OCI-LY1 (cell line): ENCODE measurements at regions not wholly inside any gene's neighbourhood (a gene's known extent, or its start where the extent isn't known, plus 50 kb on each side); places are given as distances from the start of the nearest gene placed in this dataset.
"Not testable (repeated sequence)": the region's sequence is repeated elsewhere in the genome, so short reads cannot be mapped to it uniquely, and the experiment has no call there.

Experiments used
- H2AFZ ChIP-seq: fragments of 200-600 bp; sonication (generic), shearing (Covaris generic); 2 replicates; pipeline ENCODE4 v1.6.0; 2014; ENCODE audit warnings: antibody characterized with exemption, mild to moderate bottlenecking, low read length
- H3F3A ChIP-seq: fragments of 200-600 bp; sonication (generic), shearing (Covaris generic); 2 replicates; pipeline ENCODE4 v1.6.0; 2014; ENCODE audit warnings: mild to moderate bottlenecking, antibody characterized with exemption, low read length, moderate library complexity; ENCODE audit not compliant: insufficient read depth
- H3K27ac ChIP-seq: fragments of 200-600 bp; sonication (generic); 2 replicates; pipeline ENCODE4 v1.5.1; 2014; ENCODE audit warnings: low read length, mixed run types, mild to moderate bottlenecking, low read depth; ENCODE audit not compliant: poor library complexity, severe bottlenecking
- H3K27me3 ChIP-seq: fragments of 200-600 bp; sonication (generic); 2 replicates; pipeline ENCODE4 v1.6.0; 2014; ENCODE audit warnings: antibody characterized with exemption, mild to moderate bottlenecking, low read length, moderate library complexity; ENCODE audit not compliant: insufficient read depth
- H3K36me3 ChIP-seq: fragments of 200-600 bp; sonication (generic); 2 replicates; pipeline ENCODE4 v1.6.1; 2014; ENCODE audit warnings: mild to moderate bottlenecking, antibody characterized with exemption, low read length, moderate library complexity, mixed read lengths; ENCODE audit not compliant: insufficient read depth
- H3K4me1 ChIP-seq: fragments of 200-600 bp; sonication (generic); 2 replicates; pipeline ENCODE4 v1.5.1; 2014; ENCODE audit warnings: mild to moderate bottlenecking, low read length, moderate library complexity; ENCODE audit not compliant: insufficient read depth, severe bottlenecking
- H3K4me2 ChIP-seq: fragments of 200-600 bp; sonication (generic), shearing (Covaris generic); 2 replicates; pipeline ENCODE4 v1.6.1; 2014; ENCODE audit warnings: low read length
- H3K4me3 ChIP-seq: fragments of 200-600 bp; sonication (generic); 2 replicates; pipeline ENCODE4 v1.5.1; 2014; ENCODE audit warnings: low read length, low read depth, mild to moderate bottlenecking, mixed read lengths; ENCODE audit not compliant: poor library complexity, severe bottlenecking
- H3K79me2 ChIP-seq: fragments of 200-600 bp; shearing (Covaris generic); 2 replicates; pipeline ENCODE4 v1.6.1; 2016; ENCODE audit warnings: mixed run types, low read length, mixed read lengths; ENCODE audit not compliant: insufficient read depth
- H3K9ac ChIP-seq: fragments of 200-600 bp; sonication (generic), shearing (Covaris generic); 2 replicates; pipeline ENCODE4 v1.6.1; 2014; ENCODE audit warnings: mild to moderate bottlenecking, low read length, mixed read lengths
- H3K9me2 ChIP-seq: fragments of 200-600 bp; sonication (generic), shearing (Covaris generic); 2 replicates; pipeline ENCODE4 v1.6.1; 2014; ENCODE audit warnings: low read depth, mild to moderate bottlenecking, low read length, mixed read lengths
- H3K9me3 ChIP-seq: fragments of 200-600 bp; shearing (Covaris generic); 2 replicates; pipeline ENCODE4 v1.6.1; 2014; ENCODE audit warnings: low read length, mixed read lengths
- H4K20me1 ChIP-seq: fragments of 200-600 bp; sonication (generic), shearing (Covaris generic); 2 replicates; pipeline ENCODE4 v1.6.0; 2016; ENCODE audit warnings: mild to moderate bottlenecking, low read length; ENCODE audit not compliant: insufficient read depth
- EZH2 ChIP-seq: fragments of 200-600 bp; sonication (generic), shearing (Covaris generic); IDR thresholded peaks from 2 replicates; pipeline ENCODE4 v1.8.0; 2017; ENCODE audit warnings: borderline replicate concordance, mixed run types, mild to moderate bottlenecking, antibody characterized with exemption, low read length, moderate library complexity, mixed read lengths
- TF ChIP-seq, protein P1 (sequence below): fragments of 200-600 bp; sonication (generic), shearing (Covaris generic); IDR thresholded peaks from 2 replicates; pipeline ENCODE4 v1.5.1; 2017; ENCODE audit warnings: mild to moderate bottlenecking, antibody characterized with exemption, low read length, moderate library complexity, mixed read lengths

DNA sequence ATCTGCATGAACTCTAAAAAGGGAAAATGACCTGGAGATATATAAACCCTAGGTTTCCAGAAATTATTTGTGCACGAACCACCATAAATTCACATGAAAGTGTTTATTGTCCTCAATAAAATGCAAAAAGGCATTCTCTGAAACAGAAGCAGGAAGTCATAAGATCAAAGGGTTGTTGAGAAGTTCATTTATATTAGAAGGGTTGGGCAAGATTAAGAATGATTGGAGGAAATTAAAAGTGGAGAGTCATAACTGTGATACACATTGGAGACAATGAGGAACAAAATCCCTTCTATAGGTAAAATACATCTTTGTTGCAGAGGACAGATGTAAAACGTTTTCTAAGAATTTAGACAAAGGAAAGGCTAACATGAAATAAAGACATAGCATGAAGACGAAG lies 476.8 kb downstream of the CBLN4 start:
- H3K9me3 ChIP-seq = no peaks in the 10 kb centered on the region
- no peak overlapping the region for H2AFZ ChIP-seq
- no peak overlapping the region for H3K4me2 ChIP-seq
- H3K9me2 ChIP-seq = no peaks in the 10 kb centered on the region
- no peak overlapping the region for H3K9ac ChIP-seq
- H3F3A ChIP-seq = no peaks in the 10 kb centered on the region
- H4K20me1 ChIP-seq = no peaks in the 10 kb centered on the region
- no peak overlapping the region for H3K4me3 ChIP-seq
- H3K36me3 ChIP-seq = no peaks in the 10 kb centered on the region
- no peaks in the 10 kb centered on the region for H3K27me3 ChIP-seq
- TF ChIP-seq EZH2 = no peak
- TF ChIP-seq, protein P1, sequence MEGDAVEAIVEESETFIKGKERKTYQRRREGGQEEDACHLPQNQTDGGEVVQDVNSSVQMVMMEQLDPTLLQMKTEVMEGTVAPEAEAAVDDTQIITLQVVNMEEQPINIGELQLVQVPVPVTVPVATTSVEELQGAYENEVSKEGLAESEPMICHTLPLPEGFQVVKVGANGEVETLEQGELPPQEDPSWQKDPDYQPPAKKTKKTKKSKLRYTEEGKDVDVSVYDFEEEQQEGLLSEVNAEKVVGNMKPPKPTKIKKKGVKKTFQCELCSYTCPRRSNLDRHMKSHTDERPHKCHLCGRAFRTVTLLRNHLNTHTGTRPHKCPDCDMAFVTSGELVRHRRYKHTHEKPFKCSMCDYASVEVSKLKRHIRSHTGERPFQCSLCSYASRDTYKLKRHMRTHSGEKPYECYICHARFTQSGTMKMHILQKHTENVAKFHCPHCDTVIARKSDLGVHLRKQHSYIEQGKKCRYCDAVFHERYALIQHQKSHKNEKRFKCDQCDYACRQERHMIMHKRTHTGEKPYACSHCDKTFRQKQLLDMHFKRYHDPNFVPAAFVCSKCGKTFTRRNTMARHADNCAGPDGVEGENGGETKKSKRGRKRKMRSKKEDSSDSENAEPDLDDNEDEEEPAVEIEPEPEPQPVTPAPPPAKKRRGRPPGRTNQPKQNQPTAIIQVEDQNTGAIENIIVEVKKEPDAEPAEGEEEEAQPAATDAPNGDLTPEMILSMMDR = no peak
- H3K79me2 ChIP-seq = no peaks in the 10 kb centered on the region
- H3K27ac ChIP-seq = no peak overlapping the region
- no peaks in the 10 kb centered on the region for H3K4me1 ChIP-seq

DNA sequence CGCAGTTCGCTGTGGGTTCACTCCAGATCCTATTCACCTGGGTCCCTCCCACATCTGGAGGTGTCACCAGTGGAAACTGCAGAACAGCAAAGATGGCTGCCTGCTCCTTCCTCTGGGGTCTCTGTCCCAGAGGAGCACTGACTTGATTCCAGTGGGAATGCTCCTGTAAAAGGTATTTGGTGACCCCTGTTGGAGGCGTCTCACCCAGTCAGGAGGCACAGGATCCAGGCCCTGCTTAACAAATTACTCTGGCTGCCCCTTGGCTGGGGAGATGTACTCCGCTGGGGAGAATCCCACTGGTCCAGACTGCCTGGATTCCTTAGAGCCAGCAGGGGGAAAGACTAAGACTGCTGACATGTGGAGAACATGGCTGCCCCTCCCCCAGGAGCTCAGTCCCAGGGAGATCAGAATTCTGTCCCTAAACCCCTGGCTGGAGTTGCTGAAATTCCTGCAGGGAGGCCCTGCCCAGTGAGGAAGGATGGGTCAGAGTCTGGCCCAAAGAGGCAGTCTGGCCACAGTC lies 483.0 kb downstream of the CBLN4 start:
- no peaks in the 10 kb centered on the region for H4K20me1 ChIP-seq
- H3K27ac ChIP-seq = no peak overlapping the region
- TF ChIP-seq EZH2 = no peak
- TF ChIP-seq, protein P1 = no peak
- no peaks in the 10 kb centered on the region for H3K36me3 ChIP-seq
- H3K4me1 ChIP-seq = no peaks in the 10 kb centered on the region
- H3K9me2 ChIP-seq = no peaks in the 10 kb centered on the region
- no peaks in the 10 kb centered on the region for H3K27me3 ChIP-seq
- H3F3A ChIP-seq = no peaks in the 10 kb centered on the region
- H3K4me3 ChIP-seq = no peak overlapping the region
- no peaks in the 10 kb centered on the region for H3K79me2 ChIP-seq
- H3K9ac ChIP-seq = no peak overlapping the region
- no peak overlapping the region for H3K4me2 ChIP-seq
- H3K9me3 ChIP-seq = no peaks in the 10 kb centered on the region
- H2AFZ ChIP-seq = no peak overlapping the region

DNA sequence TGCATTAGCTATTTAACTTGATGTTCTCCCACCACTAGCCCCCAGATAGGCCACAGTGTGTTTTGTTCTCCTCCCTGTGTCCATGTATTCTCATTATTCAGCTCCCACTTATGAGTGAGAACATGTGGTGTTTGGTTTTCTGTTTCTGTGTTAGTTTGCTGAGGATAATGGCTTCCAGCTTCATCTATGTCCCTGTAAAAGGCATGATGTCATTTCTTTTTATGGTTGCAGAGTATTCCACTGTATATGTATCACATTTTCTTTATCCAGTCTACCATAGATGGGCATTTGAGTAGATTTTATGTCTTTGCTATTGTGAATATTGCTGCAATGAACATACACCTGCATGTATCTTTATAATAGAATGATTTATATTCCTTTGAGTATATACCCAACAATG lies 487.7 kb downstream of the CBLN4 start:
- H3K9ac ChIP-seq, H2AFZ ChIP-seq, H3K4me2 ChIP-seq, H3K4me1 ChIP-seq, H3K4me3 ChIP-seq, H4K20me1 ChIP-seq, H3K27me3 ChIP-seq, H3K36me3 ChIP-seq, H3K27ac ChIP-seq, H3F3A ChIP-seq, H3K9me3 ChIP-seq, H3K79me2 ChIP-seq, H3K9me2 ChIP-seq: not testable (repeated sequence)

DNA sequence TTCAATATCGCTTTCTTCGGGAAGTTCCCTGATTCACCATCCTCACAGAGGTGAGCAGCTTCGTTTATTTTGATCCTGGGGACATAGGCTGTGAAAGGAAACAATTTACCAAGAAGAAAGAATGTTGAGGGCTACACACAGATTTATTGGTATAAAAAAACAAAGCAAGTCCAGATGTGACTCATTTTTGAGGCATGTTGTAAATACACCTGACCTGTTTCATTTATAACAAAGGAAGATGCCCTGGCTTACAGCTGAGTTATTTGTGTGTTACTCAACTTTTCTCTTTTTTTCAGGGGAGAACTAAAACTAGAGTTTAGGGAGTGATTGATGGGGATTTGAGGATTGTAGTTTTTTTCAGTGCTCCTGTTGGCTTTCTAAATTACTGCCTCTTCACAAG lies 489.5 kb downstream of the CBLN4 start:
- no peak overlapping the region for H3K4me3 ChIP-seq
- no peaks in the 10 kb centered on the region for H4K20me1 ChIP-seq
- no peaks in the 10 kb centered on the region for H3K36me3 ChIP-seq
- H3K4me2 ChIP-seq = no peak overlapping the region
- no peak overlapping the region for H2AFZ ChIP-seq
- no peaks in the 10 kb centered on the region for H3K27me3 ChIP-seq
- H3K9ac ChIP-seq = no peak overlapping the region
- H3K27ac ChIP-seq = no peak overlapping the region
- no peaks in the 10 kb centered on the region for H3K79me2 ChIP-seq
- H3K9me2 ChIP-seq = no peaks in the 10 kb centered on the region
- TF ChIP-seq EZH2 = no peak
- TF ChIP-seq, protein P1 = no peak
- no peaks in the 10 kb centered on the region for H3K9me3 ChIP-seq
- H3F3A ChIP-seq = no peaks in the 10 kb centered on the region
- H3K4me1 ChIP-seq = no peaks in the 10 kb centered on the region
